ENCODE measurements at regions not wholly inside any gene's neighbourhood (a gene's known extent, or its start where the extent isn't known, plus 50 kb on each side); places are given as distances from the start of the nearest gene placed in this dataset.

GRCh38 chr12:25052196-25052913 lies 103.5 kb upstream of the BCAT1 start:
- no peak for TF ChIP-seq CTCF (conservative IDR thresholded peaks at IDR 0.05; ENCODE audit: low read depth, low read length)
- H3K4me3 ChIP-seq (ENCODE audit: low read depth, low read length) = peak overlapping the region; percentile 36
- no peak for DNase-seq (ENCODE audit: low read depth)

GRCh38 chr12:25051656-25052195 lies 102.8 kb upstream of the BCAT1 start:
- DNase-seq (ENCODE audit: low read depth) = no peak
- no peak overlapping the region for H3K4me3 ChIP-seq (ENCODE audit: low read depth, low read length)
- TF ChIP-seq CTCF (conservative IDR thresholded peaks at IDR 0.05; ENCODE audit: low read depth, low read length) = no peak

GRCh38 chr12:25051171-25051570 lies 102.3 kb upstream of the BCAT1 start:
- TF ChIP-seq CTCF (conservative IDR thresholded peaks at IDR 0.05; ENCODE audit: low read depth, low read length) = no peak

GRCh38 chr12:25045869-25046268 lies 97.0 kb upstream of the BCAT1 start:
- DNase-seq (ENCODE audit: low read depth) = no peak
- no peak for TF ChIP-seq CTCF (conservative IDR thresholded peaks at IDR 0.05; ENCODE audit: low read depth, low read length)
- H3K4me3 ChIP-seq (ENCODE audit: low read depth, low read length) = no peak overlapping the region

More at GRCh38 chr12:25051171-25051570, 102.3 kb upstream of the BCAT1 start:
- H3K4me3 ChIP-seq (ENCODE audit: low read depth, low read length) = no peak overlapping the region
- DNase-seq (ENCODE audit: low read depth) = no peak

GRCh38 chr12:25041006-25041741 lies 92.3 kb upstream of the BCAT1 start:
- no peak for TF ChIP-seq CTCF (conservative IDR thresholded peaks at IDR 0.05; ENCODE audit: low read depth, low read length)
- DNase-seq (ENCODE audit: low read depth) = no peak
- no peak overlapping the region for H3K4me3 ChIP-seq (ENCODE audit: low read depth, low read length)

- DNase-seq (ENCODE audit: low read depth) = no peak
- TF ChIP-seq CTCF (conservative IDR thresholded peaks at IDR 0.05; ENCODE audit: low read depth, low read length) = no peak
- no peak overlapping the region for H3K4me3 ChIP-seq (ENCODE audit: low read depth, low read length)
Observed at GRCh38 chr12:25040593-25040992, 91.7 kb upstream of the BCAT1 start.
